ENCODE measurements at regions not wholly inside any gene's neighbourhood (a gene's known extent, or its start where the extent isn't known, plus 50 kb on each side); places are given as distances from the start of the nearest gene placed in this dataset.

GRCh38 chr15:69830430-69830829 lies 267.3 kb downstream of the TLE3 start:
- TF ChIP-seq, protein P1, sequence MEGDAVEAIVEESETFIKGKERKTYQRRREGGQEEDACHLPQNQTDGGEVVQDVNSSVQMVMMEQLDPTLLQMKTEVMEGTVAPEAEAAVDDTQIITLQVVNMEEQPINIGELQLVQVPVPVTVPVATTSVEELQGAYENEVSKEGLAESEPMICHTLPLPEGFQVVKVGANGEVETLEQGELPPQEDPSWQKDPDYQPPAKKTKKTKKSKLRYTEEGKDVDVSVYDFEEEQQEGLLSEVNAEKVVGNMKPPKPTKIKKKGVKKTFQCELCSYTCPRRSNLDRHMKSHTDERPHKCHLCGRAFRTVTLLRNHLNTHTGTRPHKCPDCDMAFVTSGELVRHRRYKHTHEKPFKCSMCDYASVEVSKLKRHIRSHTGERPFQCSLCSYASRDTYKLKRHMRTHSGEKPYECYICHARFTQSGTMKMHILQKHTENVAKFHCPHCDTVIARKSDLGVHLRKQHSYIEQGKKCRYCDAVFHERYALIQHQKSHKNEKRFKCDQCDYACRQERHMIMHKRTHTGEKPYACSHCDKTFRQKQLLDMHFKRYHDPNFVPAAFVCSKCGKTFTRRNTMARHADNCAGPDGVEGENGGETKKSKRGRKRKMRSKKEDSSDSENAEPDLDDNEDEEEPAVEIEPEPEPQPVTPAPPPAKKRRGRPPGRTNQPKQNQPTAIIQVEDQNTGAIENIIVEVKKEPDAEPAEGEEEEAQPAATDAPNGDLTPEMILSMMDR (conservative IDR thresholded peaks at IDR 0.05 in 1 of 2, IDR thresholded peaks at IDR 0.05 in 1 of 2; ENCODE audit: low read depth in 1 of 2, low read length in 2 of 2): no peak
- no peak for TF ChIP-seq EZH2 (IDR thresholded peaks at IDR 0.05; ENCODE audit: low read length, missing control alignments)
